Stimulated activated CD4-positive, alpha-beta T cell treated with anti-CD3 and anti-CD28 coated beads, Interleukin-2, amount 100 ng/mL, for 48 hours (primary cell): ENCODE measurements at regions not wholly inside any gene's neighbourhood (a gene's known extent, or its start where the extent isn't known, plus 50 kb on each side); places are given as distances from the start of the nearest gene placed in this dataset.
"Not testable (repeated sequence)": the region's sequence is repeated elsewhere in the genome, so short reads cannot be mapped to it uniquely, and the experiment has no call there.

Experiments used
- DNase-seq, 2 donors: peaks; one replicate each; pipeline ENCODE4 v3.0.0-alpha.2; 2020

DNA sequence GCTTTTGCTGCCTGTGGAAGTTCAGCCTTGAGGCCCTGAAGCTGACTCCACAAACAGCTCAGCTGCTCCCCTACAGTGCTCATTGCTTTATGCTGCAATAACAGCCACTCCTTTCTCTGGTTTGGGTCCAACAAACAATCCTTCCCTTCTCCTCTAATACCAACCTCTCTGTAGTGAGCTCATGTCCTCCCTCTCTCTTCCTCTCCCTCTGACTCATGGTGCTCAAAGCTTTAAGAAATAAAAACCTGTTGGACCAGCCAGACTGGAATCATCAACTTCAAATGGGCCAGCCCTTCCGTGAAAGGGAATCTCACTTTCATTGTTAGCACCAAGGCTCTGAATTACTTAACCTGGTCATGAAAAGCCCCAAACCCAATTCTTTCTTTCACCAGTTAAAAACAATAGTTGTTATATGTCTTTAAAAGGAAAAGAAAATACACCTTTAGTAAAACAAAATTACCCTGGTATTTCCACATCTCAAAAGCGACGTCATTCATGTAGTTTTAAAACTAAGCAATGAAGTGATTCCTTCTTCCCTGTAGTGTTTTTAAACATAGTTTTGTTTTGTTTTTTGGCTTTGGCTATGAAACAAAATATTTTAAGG, 126.4 kb downstream of the DUSP6 start:
- DNase-seq, result peak in 1 of 2 donors; percentile 25

DNA sequence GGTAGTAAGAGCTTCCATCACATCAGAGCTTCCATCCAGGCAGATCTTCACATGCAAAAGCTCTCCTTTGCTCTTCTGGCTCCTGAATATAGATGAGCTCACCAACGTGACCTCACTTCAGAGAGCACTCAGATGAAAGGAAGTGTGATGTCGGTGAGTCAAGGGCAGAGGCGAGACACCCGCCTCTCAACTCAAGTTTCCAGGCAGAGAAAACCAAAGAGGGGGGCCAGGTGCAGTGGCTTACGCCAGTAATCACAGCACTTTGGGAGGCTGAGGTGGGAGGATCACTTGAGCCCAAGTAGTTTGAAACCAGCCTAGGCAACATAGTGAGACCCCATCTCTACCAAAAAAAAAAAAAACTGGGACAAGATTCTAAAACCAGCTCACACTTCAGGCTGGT, 126.9 kb downstream of the DUSP6 start:
- peak; percentile 54 to 62 for DNase-seq

DNA sequence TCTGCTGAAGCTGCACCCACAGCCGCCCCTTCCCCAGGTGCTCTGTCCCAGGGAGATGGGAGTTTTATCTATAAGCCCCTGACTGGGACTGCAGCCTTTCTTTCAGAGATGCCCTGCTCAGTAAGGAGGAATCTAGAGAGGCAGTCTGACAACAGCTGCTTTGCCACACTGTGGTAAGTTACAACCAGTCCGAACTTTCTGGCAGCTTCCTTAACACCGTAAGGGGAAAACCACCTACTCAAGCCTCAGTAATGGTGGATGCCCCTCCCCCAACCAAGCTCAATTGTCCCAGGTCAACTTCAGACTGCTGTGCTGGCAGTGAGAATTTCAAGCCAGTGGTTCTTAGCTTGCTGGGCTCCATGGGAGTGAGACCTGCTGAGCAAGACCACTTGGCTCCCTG, 129.7 kb downstream of the DUSP6 start:
- DNase-seq, result not testable (repeated sequence)

- no peak for DNase-seq
Measured at GRCh38 chr12:89217472-89217871, 134.8 kb downstream of the DUSP6 start.

- DNase-seq, result no peak
Measured at GRCh38 chr12:89216211-89216952, 135.9 kb downstream of the DUSP6 start.

DNA sequence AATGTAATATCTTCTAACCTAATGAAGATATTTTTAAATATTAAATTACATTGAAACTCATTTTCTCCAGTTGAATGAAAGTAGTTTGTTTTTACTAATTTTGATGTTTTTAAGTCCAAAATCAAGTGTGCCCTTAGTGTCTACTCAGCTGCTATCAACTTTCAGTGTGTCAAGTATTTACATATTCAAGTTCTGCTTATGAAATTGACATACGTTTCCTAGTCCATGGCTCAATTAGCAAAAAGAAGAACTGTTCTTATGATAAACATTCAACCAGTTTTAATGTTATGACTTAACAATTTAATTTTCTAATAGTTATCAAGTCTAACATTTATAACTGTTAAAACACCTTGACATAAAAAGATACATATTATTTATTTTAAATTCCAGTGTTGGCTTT, 137.1 kb downstream of the DUSP6 start:
- DNase-seq, result no peak

DNA sequence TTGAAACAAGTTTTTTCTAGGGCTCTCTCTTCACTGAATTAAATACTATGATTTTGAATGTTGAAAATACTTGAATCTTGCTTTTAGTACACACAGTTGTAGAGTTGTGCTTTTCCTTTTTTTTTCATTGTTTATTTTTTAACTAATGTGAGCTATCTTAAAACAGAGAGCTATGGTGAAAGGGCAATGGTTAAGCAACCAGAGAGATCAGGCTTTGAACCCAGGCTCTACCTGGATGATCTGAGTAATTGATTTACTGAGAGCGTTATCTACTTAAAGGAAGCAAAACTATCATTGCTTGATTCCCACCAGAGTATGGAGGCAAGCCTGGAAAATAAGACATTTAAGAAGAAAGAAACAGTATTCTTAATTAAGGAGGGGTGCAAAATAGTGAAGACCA, 138.6 kb downstream of the DUSP6 start:
- DNase-seq, result no peak

DNA sequence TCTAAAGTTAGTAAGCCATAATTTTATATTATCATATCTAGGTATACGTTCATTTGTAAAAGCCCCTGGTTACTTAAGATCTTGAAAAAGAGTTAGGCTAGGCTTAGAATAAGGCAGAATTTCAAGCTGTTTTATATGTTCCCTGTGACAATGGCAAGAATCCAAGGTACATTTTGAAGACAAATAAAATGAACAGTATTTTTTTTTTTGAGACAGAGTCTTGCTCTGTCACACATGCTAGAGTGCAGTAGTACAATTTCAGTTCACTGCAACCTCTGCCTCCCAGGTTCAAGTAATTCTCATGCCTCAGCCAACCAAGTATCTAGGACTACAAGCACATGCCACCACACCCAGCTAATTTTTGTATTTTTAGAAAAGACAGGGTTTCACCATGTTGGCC, 139.2 kb downstream of the DUSP6 start:
- no peak for DNase-seq

DNA sequence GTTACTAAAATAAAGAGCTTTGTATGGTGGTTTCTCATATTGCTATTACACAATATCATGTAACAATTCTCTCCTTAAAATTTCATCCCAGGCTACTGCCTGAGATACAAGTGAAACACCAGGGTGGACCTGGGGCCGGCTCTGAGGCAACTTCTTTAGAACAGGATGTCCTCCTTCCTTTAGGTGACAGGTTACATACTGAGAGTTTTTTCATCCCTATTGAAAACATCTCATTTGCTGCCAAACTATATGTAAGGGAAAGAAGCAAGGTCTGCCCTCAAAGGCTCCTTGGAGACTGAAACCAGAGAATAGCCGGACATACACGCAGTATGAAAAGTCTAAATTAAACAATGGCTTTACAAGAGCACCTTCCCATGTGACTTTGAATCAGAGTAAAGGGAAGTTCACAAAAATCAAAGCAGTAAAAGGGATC, 139.9 kb downstream of the DUSP6 start:
- no peak for DNase-seq

DNA sequence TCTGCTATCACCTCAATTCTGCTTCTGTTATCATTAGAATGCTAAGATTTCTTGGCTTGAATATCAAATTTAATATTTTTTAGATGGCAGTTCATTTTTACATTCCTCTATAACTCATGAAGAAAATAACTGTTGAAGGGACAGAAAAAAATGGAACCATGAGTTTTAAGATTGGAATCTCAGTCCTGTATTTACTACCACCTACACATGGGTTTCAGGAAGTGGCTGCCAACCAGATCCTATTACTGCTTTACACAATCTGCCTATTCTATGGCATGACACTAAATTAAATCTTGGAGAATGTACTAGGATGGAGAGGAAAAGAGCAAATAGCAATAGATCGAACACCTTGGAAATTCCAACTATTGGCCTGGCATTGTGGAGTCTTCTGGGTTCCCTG, 140.8 kb downstream of the DUSP6 start:
- no peak for DNase-seq

DNA sequence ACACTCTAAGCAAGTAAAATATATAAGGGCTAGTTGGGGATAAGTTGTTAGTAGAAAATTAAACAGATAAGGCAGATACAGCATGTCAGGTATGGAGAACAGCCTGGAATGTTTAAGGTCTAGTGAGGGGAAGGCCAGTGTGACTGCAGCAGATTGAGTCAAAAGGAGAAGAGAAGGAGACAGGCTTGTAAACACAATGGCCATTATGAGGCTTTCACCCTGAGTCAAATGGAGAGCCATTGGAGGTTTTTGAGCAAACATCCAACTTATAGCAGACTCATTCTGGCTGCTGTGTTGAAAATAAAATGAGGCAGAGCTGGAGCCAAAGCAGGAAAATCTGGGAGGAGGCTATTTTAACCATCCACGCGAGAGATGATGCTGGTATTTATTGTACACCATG, 142.0 kb downstream of the DUSP6 start:
- no peak for DNase-seq

GRCh38 chr12:89208661-89209096, 143.6 kb downstream of the DUSP6 start:
- no peak for DNase-seq

- DNase-seq, result no peak
Measured at GRCh38 chr12:89206390-89206789, 145.9 kb downstream of the DUSP6 start.

- no peak for DNase-seq
Measured at GRCh38 chr12:89205517-89205916, 146.8 kb downstream of the DUSP6 start.

DNA sequence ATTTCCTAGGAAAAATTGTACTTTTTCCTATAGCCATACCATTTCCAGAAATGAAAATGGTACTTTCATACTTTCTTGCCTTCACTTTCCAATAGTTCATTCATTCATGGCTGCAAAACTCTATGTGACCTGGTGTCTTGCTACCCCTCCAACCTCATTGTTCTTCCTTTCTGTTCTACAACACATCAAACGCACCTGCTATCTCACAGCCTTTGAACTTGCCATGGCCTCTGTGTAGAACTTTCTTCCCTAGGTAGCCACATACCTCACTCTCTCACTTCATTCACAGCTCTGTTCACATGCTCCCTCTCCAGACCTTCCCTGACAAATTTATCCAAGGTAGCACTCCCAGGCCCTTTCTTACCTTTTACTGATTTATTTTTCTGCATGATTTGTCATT, 149.2 kb downstream of the DUSP6 start:
- DNase-seq, result no peak

- no peak for DNase-seq
Measured at GRCh38 chr12:89200217-89200616, 152.1 kb downstream of the DUSP6 start.

DNA sequence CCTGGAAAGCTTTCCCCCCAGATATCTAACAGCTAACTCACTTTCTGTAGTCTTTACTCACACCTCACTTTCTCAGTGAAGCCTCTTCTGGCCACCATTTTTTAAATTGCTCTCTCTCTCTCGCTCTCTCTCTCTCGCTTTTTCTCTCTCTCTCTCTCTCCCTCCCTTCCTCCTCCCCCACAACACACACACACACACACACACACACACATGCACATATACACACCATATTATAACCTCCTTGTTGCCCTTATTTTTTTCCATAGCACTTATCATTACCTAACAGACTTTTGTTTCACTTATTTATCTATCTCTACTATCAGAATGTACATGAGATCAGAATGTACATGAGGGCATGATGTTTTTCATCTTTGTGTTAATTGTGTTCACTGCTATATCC, 156.8 kb downstream of the DUSP6 start:
- no peak for DNase-seq

DNA sequence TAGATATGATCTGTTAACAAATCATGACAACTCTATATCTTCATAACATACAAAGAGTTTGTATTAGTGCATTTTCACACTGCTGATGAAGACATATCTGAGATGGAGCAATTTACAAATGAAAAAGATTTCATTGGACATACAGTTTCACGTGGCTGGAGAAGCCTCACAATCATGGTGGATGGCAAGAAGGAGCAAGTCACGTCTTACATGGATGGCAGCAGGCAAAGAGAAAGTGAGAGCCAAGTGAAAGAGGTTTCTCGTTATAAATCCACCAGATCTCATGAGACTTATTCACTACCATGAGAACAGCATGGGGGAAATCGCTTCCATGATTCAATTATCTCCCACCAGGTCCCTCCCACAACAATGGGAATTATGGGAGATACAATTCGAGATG, 157.6 kb downstream of the DUSP6 start:
- no peak for DNase-seq

- DNase-seq, result no peak
Measured at GRCh38 chr12:89192429-89192828, 159.9 kb downstream of the DUSP6 start.

DNA sequence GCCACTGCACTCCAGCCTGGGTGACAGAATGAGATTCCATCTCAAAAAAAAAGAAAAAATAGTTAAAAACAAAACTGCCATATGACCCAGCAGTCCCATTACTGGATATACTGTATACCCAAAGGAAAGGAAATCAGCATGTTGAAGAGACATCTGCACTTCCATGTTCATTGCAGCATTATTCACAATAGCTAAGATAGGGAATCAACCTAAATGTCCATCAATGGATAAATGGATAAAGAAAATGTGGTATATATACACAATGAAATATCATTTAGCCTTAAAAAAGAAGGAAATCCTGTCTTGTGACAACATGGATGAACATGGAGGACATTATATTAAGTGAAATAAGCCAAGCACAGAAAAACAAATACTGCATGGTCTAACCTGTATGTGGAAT, 160.7 kb downstream of the DUSP6 start:
- DNase-seq, result not testable (repeated sequence)

- no peak for DNase-seq
Measured at GRCh38 chr12:89189448-89189847, 162.9 kb downstream of the DUSP6 start.

DNA sequence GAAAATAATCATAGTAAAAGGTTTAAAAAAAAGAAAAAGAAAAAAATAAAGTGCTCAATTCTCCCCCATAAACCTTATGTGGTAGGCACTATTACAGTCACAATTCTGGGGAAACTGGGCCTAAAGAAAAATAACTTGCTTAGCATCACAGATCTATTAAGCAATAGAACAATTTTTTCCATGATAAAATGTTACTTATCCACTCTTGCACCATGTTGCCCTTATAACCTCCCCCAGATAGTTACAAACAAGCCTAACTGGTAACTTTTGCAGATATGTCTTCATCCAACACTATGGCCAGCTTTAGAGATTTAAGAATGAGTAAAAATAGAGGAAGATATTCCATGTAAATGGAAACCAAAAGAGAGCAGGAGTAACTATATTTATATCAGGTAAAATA, 164.8 kb downstream of the DUSP6 start:
- no peak for DNase-seq

DNA sequence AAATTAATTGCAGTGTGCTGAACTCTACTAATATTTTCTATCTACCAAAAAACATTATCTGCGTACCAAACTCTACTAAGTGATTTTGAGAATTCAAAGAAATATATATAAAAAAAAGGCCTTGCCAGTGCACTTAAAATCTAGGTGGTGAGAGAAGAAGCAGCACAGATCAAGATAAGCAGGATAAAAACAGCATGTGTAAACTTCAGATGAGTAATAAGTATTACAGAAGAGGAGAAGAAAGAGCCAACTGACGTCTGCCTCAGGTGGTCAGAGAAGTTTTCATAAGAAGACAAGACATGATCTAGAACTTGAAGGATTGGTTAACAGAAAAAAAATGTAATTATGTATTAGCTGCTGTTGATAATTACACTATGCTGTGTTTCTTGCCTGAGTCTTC, 166.4 kb downstream of the DUSP6 start:
- DNase-seq, result no peak

- no peak for DNase-seq
Measured at GRCh38 chr12:89185181-89185580, 167.1 kb downstream of the DUSP6 start.

GRCh38 chr12:89183985-89184435, 168.3 kb downstream of the DUSP6 start:
- no peak for DNase-seq
